ENCODE measurements at regions not wholly inside any gene's neighbourhood (a gene's known extent, or its start where the extent isn't known, plus 50 kb on each side); places are given as distances from the start of the nearest gene placed in this dataset.

GRCh38 chr17:73711916-73712315 is 67.7 kb upstream of the SDK2 start:
- no peak for DNase-seq (ENCODE audit: insufficient read length, low spot score)
- TF ChIP-seq CTCF (IDR thresholded peaks at IDR 0.05; ENCODE audit: insufficient read depth, missing control alignments): no peak
- FAIRE-seq: no peak

- DNase-seq (ENCODE audit: insufficient read length, low spot score) (no peak), FAIRE-seq (no peak)
- TF ChIP-seq CTCF (IDR thresholded peaks at IDR 0.05; ENCODE audit: insufficient read depth, missing control alignments): no peak
These were observed 68.9 kb upstream of the SDK2 start for GRCh38 chr17:73713136-73713535.

GRCh38 chr17:73715769-73716168 is 71.5 kb upstream of the SDK2 start:
- FAIRE-seq: no peak
- no peak for TF ChIP-seq CTCF (IDR thresholded peaks at IDR 0.05; ENCODE audit: insufficient read depth, missing control alignments)
- no peak for DNase-seq (ENCODE audit: insufficient read length, low spot score)

GRCh38 chr17:73717690-73718089 is 73.4 kb upstream of the SDK2 start:
- DNase-seq (ENCODE audit: insufficient read length, low spot score): no peak
- no peak for FAIRE-seq
- no peak for TF ChIP-seq CTCF (IDR thresholded peaks at IDR 0.05; ENCODE audit: insufficient read depth, missing control alignments)

- no peak for TF ChIP-seq CTCF (IDR thresholded peaks at IDR 0.05; ENCODE audit: insufficient read depth, missing control alignments)
- no peak for FAIRE-seq
- no peak for DNase-seq (ENCODE audit: insufficient read length, low spot score)
These were observed 74.1 kb upstream of the SDK2 start for GRCh38 chr17:73718362-73718761.

GRCh38 chr17:73718912-73719311 is 74.7 kb upstream of the SDK2 start:
- TF ChIP-seq CTCF (IDR thresholded peaks at IDR 0.05; ENCODE audit: insufficient read depth, missing control alignments): no peak
- no peak for FAIRE-seq
- no peak for DNase-seq (ENCODE audit: insufficient read length, low spot score)

- no peak for TF ChIP-seq CTCF (IDR thresholded peaks at IDR 0.05; ENCODE audit: insufficient read depth, missing control alignments)
- DNase-seq (ENCODE audit: insufficient read length, low spot score) (no peak), FAIRE-seq (no peak)
These were observed 75.4 kb upstream of the SDK2 start for GRCh38 chr17:73719588-73720071.
